Transverse colon (tissue), 4 donors: ENCODE measurements at regions not wholly inside any gene's neighbourhood (a gene's known extent, or its start where the extent isn't known, plus 50 kb on each side); places are given as distances from the start of the nearest gene placed in this dataset.

Experiments used
- DNase-seq: peaks from one replicate; pipeline ENCODE4 v3.0.0-alpha.2; 2019
- H3K27ac ChIP-seq, 4 donors: fragments of 200-600 bp; sonication (generic); 2 replicates each; pipeline ENCODE4 v1.5.1; 2016 to 2018; ENCODE audit warnings: inconsistent platforms in 4 of 4
- H3K27me3 ChIP-seq: fragments of 200-600 bp; sonication (generic); 2 replicates; pipeline ENCODE4 v1.5.1; 2017; ENCODE audit warnings: inconsistent platforms
- H3K36me3 ChIP-seq, 4 donors: fragments of 200-600 bp; sonication (generic); 2 replicates each; pipeline ENCODE4 v1.5.1; 2017 to 2019; ENCODE audit warnings: inconsistent platforms in 4 of 4
- H3K4me1 ChIP-seq, 4 donors: fragments of 200-600 bp; sonication (generic); 2 replicates each; pipeline ENCODE4 v1.5.1; 2017 to 2020; ENCODE audit warnings: inconsistent platforms in 4 of 4
- H3K4me3 ChIP-seq, 4 donors: fragments of 200-600 bp; sonication (generic); 1 replicate in 1 of 4; 2 replicates in 3 of 4; pipeline versions ENCODE4 v1.5.1 to v1.6.1; 2017 to 2019; ENCODE audit warnings: inconsistent platforms in 4 of 4
- H3K9me3 ChIP-seq, 2 donors: fragments of 200-600 bp; sonication (generic); 2 replicates each; pipeline ENCODE4 v1.5.1; 2017 to 2019; ENCODE audit warnings: inconsistent platforms in 2 of 2
- CTCF ChIP-seq, 5 experiments: fragments of 200-600 bp in 3 of 5; fragments of 450-650 bp in 2 of 5; sonication (generic) in 3 of 5; IDR thresholded peaks; 1 replicate in 2 of 5; 2 replicates in 3 of 5; pipeline ENCODE4 v1.5.1; 2016 to 2017; ENCODE audit warnings: antibody characterized with exemption in 5 of 5, inconsistent platforms in 3 of 5, mild to moderate bottlenecking in 2 of 5, moderate library complexity in 1 of 5
- EP300 ChIP-seq: sonication (generic); formaldehyde crosslinking; IDR thresholded peaks from one replicate; pipeline ENCODE4 v1.6.1; 2017; ENCODE audit warnings: antibody characterized with exemption, low read depth
- POLR2A ChIP-seq: fragments of 450-650 bp; IDR thresholded peaks from one replicate; pipeline ENCODE4 v1.6.1; 2016; ENCODE audit warnings: antibody characterized with exemption, mild to moderate bottlenecking, moderate library complexity
- POLR2AphosphoS5 ChIP-seq, 3 donors: sonication (generic); formaldehyde crosslinking; IDR thresholded peaks; one replicate each; pipeline ENCODE4 v1.6.1; 2016; ENCODE audit warnings: antibody characterized with exemption in 3 of 3
- WGBS, 2 donors: methylation state at CpG; one replicate each; pipeline ENCODE4 v1.1.5; 2018; ENCODE audit warnings: low coverage in 1 of 2; 5-methylcytosine and 5-hydroxymethylcytosine counted together
- in situ Hi-C, 4 donors: fragments of 200-750 bp; cut with MboI; loops; one replicate each; pipeline versions ENCODE4 v1.15.0 to v1.15.1; 2017; ENCODE audit warnings: low sequenced_read_pairs in 3 of 4, low pct_ligation_motif_present in 1 of 4, low pct_unique_long_range_greater_than_20kb in 1 of 4
- intact Hi-C: fragments of 100-400 bp; cut with DNase I; formaldehyde crosslinking; loops from one replicate; pipeline ENCODE4 v1.15.1; 2023; ENCODE audit warnings: low total_unique reads

GRCh38 chr12:59007620-59008019 is 87.3 kb upstream of the LRIG3 start:
- TF ChIP-seq POLR2AphosphoS5 (IDR thresholded peaks at IDR 0.05) (no peak), CTCF (IDR thresholded peaks at IDR 0.05) (no peak)
- H3K4me3 ChIP-seq = no peak overlapping the region
- H3K27me3 ChIP-seq = no peaks in the 10 kb centered on the region
- DNase-seq = no peak
- H3K9me3 ChIP-seq = no peaks in the 10 kb centered on the region
- H3K36me3 ChIP-seq = no peaks in the 10 kb centered on the region
- in situ Hi-C loops = no loop called here
- intact Hi-C loops = no loop called here
- no peaks in the 10 kb centered on the region for H3K4me1 ChIP-seq
- 68 to 77% methylated on average over 2 to 3 of the region's 3 CpGs for WGBS, 2 donors
- H3K27ac ChIP-seq = no peak overlapping the region

GRCh38 chr12:59005193-59005955 is 85.1 kb upstream of the LRIG3 start:
- no peak for DNase-seq
- H3K36me3 ChIP-seq = no peaks in the 10 kb centered on the region
- TF ChIP-seq EP300 = no peak
- 79 to 80% methylated on average over 4 of the region's 4 CpGs for WGBS, 2 donors
- no peaks in the 10 kb centered on the region for H3K9me3 ChIP-seq
- intact Hi-C loops = no loop called here
- no peaks in the 10 kb centered on the region for H3K4me1 ChIP-seq
- in situ Hi-C loops = no loop called here
- no peak overlapping the region for H3K4me3 ChIP-seq
- no peak overlapping the region for H3K27ac ChIP-seq
- no peaks in the 10 kb centered on the region for H3K27me3 ChIP-seq

GRCh38 chr12:59004456-59004855 is 84.2 kb upstream of the LRIG3 start:
- Histone ChIP-seq H3K27me3 (no peaks in the 10 kb centered on the region), H3K27ac (no peak overlapping the region), H3K4me1 (no peaks in the 10 kb centered on the region), H3K36me3 (no peaks in the 10 kb centered on the region), H3K4me3 (no peak overlapping the region), H3K9me3 (no peaks in the 10 kb centered on the region)
- DNase-seq = no peak
- 76 to 79% methylated on average over 2 of the region's 2 CpGs for WGBS, 2 donors
- in situ Hi-C loops (no loop called here), intact Hi-C loops (no loop called here)
- TF ChIP-seq POLR2A = no peak
- TF ChIP-seq EP300 = no peak
- no peak for TF ChIP-seq POLR2AphosphoS5 (IDR thresholded peaks at IDR 0.05)
- TF ChIP-seq CTCF (IDR thresholded peaks at IDR 0.05) = no peak

- 87 to 94% methylated on average over 3 of the region's 3 CpGs for WGBS, 2 donors
- no peak overlapping the region for H3K27ac ChIP-seq
- H3K36me3 ChIP-seq = no peaks in the 10 kb centered on the region
- intact Hi-C loops (no loop called here), in situ Hi-C loops (no loop called here)
- no peak for DNase-seq
- no peaks in the 10 kb centered on the region for H3K27me3 ChIP-seq
- H3K4me3 ChIP-seq = no peak overlapping the region
- TF ChIP-seq POLR2A = no peak
- no peak for TF ChIP-seq CTCF (IDR thresholded peaks at IDR 0.05)
- TF ChIP-seq EP300 = no peak
- TF ChIP-seq POLR2AphosphoS5 (IDR thresholded peaks at IDR 0.05) = no peak
- H3K4me1 ChIP-seq = no peaks in the 10 kb centered on the region
- no peaks in the 10 kb centered on the region for H3K9me3 ChIP-seq
Observed at GRCh38 chr12:58995666-58996363, 75.5 kb upstream of the LRIG3 start.
